Testis (tissue), 2 donors: ENCODE measurements at regions not wholly inside any gene's neighbourhood (a gene's known extent, or its start where the extent isn't known, plus 50 kb on each side); places are given as distances from the start of the nearest gene placed in this dataset.

ENCODE experiments used
- CTCF ChIP-seq, 3 experiments: fragments of 450-650 bp in 2 of 3; fragments of 200-600 bp in 1 of 3; sonication (generic) in 1 of 3; IDR thresholded peaks; one replicate each; pipeline ENCODE4 v1.5.1; 2016 to 2019; ENCODE audit warnings: antibody characterized with exemption in 3 of 3, mild to moderate bottlenecking in 2 of 3, moderate library complexity in 1 of 3
- POLR2A ChIP-seq: fragments of 450-650 bp; IDR thresholded peaks from one replicate; pipeline ENCODE4 v1.6.1; 2017; ENCODE audit warnings: antibody characterized with exemption, mild to moderate bottlenecking, moderate library complexity

GRCh38 chr17:77507111-77507885 lies 366.5 kb downstream of the SEC14L1 start:
- TF ChIP-seq CTCF (IDR thresholded peaks at IDR 0.05) (no peak), POLR2A (no peak)
